ENCODE measurements at regions not wholly inside any gene's neighbourhood (a gene's known extent, or its start where the extent isn't known, plus 50 kb on each side); places are given as distances from the start of the nearest gene placed in this dataset.

- TF ChIP-seq POLR2A (IDR thresholded peaks at IDR 0.05) (no peak), CTCF (IDR thresholded peaks at IDR 0.05) (no peak)
These were observed 258.4 kb downstream of the CD83 start for GRCh38 chr6:14375930-14376329.
